Immature natural killer cell (primary cell): ENCODE measurements at regions not wholly inside any gene's neighbourhood (a gene's known extent, or its start where the extent isn't known, plus 50 kb on each side); places are given as distances from the start of the nearest gene placed in this dataset.

Experiments used
- DNase-seq, 3 donors: peaks; one replicate each; pipeline ENCODE4 v3.0.0; 2022; ENCODE audit warnings: mixed read lengths in 1 of 3
- H3K27ac Mint-ChIP-seq, 6 donors: one replicate each; pipeline ENCODE4 v1.8.0; 2020; ENCODE audit warnings: mixed read lengths in 6 of 6, mild to moderate bottlenecking in 5 of 6, inconsistent platforms in 4 of 6, moderate library complexity in 3 of 6
- H3K27me3 Mint-ChIP-seq, 3 donors: one replicate each; pipeline ENCODE4 v1.8.0; 2020 to 2021; ENCODE audit warnings: low read depth in 3 of 3, mild to moderate bottlenecking in 3 of 3, mixed read lengths in 3 of 3, moderate library complexity in 3 of 3, inconsistent platforms in 1 of 3
- H3K36me3 Mint-ChIP-seq, 3 donors: one replicate each; pipeline ENCODE4 v1.8.0; 2020; ENCODE audit warnings: mixed read lengths in 3 of 3, inconsistent platforms in 2 of 3, mild to moderate bottlenecking in 2 of 3
- H3K4me1 Mint-ChIP-seq, 2 donors: one replicate each; pipeline ENCODE4 v1.8.0; 2020; ENCODE audit warnings: inconsistent platforms in 2 of 2, mild to moderate bottlenecking in 2 of 2, mixed read lengths in 2 of 2, moderate library complexity in 1 of 2
- H3K4me3 Mint-ChIP-seq, 5 donors: one replicate each; pipeline ENCODE4 v1.8.0; 2020; ENCODE audit warnings: mild to moderate bottlenecking in 5 of 5, mixed read lengths in 5 of 5, inconsistent platforms in 3 of 5, moderate library complexity in 3 of 5
- H3K9me3 Mint-ChIP-seq, 6 donors: one replicate each; pipeline ENCODE4 v1.8.0; 2020; ENCODE audit warnings: mild to moderate bottlenecking in 6 of 6, mixed read lengths in 6 of 6, inconsistent platforms in 4 of 6, moderate library complexity in 3 of 6

- no peaks in the 10 kb centered on the region for H3K9me3 Mint-ChIP-seq
- H3K27me3 Mint-ChIP-seq = peaks cover 6 to 12% (median 9%) of the 10 kb centered on the region in 3 donors
- no peak for DNase-seq
- peak overlapping the region; percentile 82 to 96 (median 94) for H3K27ac Mint-ChIP-seq
- H3K36me3 Mint-ChIP-seq = peaks cover 0 to 3% (median 0%) of the 10 kb centered on the region in 3 donors
- H3K4me3 Mint-ChIP-seq = peak overlapping the region; percentile 66 to 81 (median 79)
- peaks cover 66 to 84% of the 10 kb centered on the region in 2 donors for H3K4me1 Mint-ChIP-seq
These were observed 128.4 kb downstream of the SNX18 start for GRCh38 chr5:54645882-54646355.

- peaks cover 63 to 76% of the 10 kb centered on the region in 2 donors for H3K4me1 Mint-ChIP-seq
These were observed 126.7 kb downstream of the SNX18 start for GRCh38 chr5:54644226-54644625.

GRCh38 chr5:54643685-54644106 lies 126.1 kb downstream of the SNX18 start:
- Mint-ChIP-seq H3K9me3 (no peaks in the 10 kb centered on the region), H3K4me1 (peaks cover 66 to 81% of the 10 kb centered on the region in 2 donors), H3K27ac (peak overlapping the region in 3 of 6 donors; percentile 41 to 96 (median 70)), H3K36me3 (peaks cover 0 to 3% (median 0%) of the 10 kb centered on the region in 3 donors), H3K27me3 (peaks cover 6 to 12% (median 9%) of the 10 kb centered on the region in 3 donors), H3K4me3 (peak overlapping the region in 1 of 5 donors; percentile 81)
- no peak for DNase-seq

More at GRCh38 chr5:54644226-54644625, 126.7 kb downstream of the SNX18 start:
- H3K4me3 Mint-ChIP-seq = peak overlapping the region in 2 of 5 donors; percentile 42 to 81
- peaks cover 0 to 3% (median 0%) of the 10 kb centered on the region in 3 donors for H3K36me3 Mint-ChIP-seq
- H3K27ac Mint-ChIP-seq = peak overlapping the region in 5 of 6 donors; percentile 41 to 96 (median 76)
- peaks cover 6 to 12% (median 9%) of the 10 kb centered on the region in 3 donors for H3K27me3 Mint-ChIP-seq
- H3K9me3 Mint-ChIP-seq = no peaks in the 10 kb centered on the region
- no peak for DNase-seq

GRCh38 chr5:54639621-54640020 lies 122.1 kb downstream of the SNX18 start:
- peaks cover 52 to 69% of the 10 kb centered on the region in 2 donors for H3K4me1 Mint-ChIP-seq
- H3K27ac Mint-ChIP-seq = no peak overlapping the region

GRCh38 chr5:54638106-54638505 lies 120.5 kb downstream of the SNX18 start:
- DNase-seq = peak; percentile 39 to 55 (median 41)
- H3K27ac Mint-ChIP-seq = peak overlapping the region; percentile 62 to 78 (median 71)
- peaks cover 0 to 8% (median 0%) of the 10 kb centered on the region in 3 donors for H3K36me3 Mint-ChIP-seq
- H3K9me3 Mint-ChIP-seq = peaks cover 0 to 3% (median 0%) of the 10 kb centered on the region in 6 donors
- H3K27me3 Mint-ChIP-seq = peaks cover 0 to 9% (median 4%) of the 10 kb centered on the region in 3 donors
- H3K4me3 Mint-ChIP-seq = peak overlapping the region; percentile 55 to 72 (median 66)
- peaks cover 39 to 53% of the 10 kb centered on the region in 2 donors for H3K4me1 Mint-ChIP-seq

More at GRCh38 chr5:54639621-54640020, 122.1 kb downstream of the SNX18 start:
- Mint-ChIP-seq H3K36me3 (peaks cover 0 to 5% (median 0%) of the 10 kb centered on the region in 3 donors), H3K9me3 (peaks cover 0 to 3% (median 0%) of the 10 kb centered on the region in 6 donors), H3K27me3 (peaks cover 0 to 9% (median 4%) of the 10 kb centered on the region in 3 donors), H3K4me3 (no peak overlapping the region)
- no peak for DNase-seq

- peak; percentile 17 to 28 (median 26) for DNase-seq
These were observed 120.1 kb downstream of the SNX18 start for GRCh38 chr5:54637654-54638053.

DNA sequence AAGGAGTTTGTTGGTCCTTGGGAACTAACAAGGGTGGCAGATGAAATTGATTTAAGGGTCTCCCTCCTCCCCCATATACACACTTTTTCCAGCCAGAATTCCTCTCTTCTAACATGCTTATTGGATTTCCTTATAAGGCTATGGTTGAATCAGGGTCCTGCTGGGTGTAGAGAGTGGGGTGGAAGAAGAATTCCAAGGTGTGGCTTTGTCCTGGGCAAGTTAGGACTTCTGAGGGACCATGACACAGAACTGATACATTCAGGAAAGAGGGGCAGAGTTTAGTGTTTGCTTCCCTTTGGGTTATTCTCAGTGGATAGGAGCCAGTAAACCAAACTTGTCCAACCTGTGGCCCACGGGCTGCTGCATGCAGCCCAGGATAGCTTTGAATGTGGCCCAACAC lies 116.5 kb downstream of the SNX18 start:
- Mint-ChIP-seq H3K27ac (peak overlapping the region in 1 of 6 donors; percentile 21), H3K4me3 (no peak overlapping the region), H3K4me1 (peaks cover 29 to 32% of the 10 kb centered on the region in 2 donors), H3K27me3 (peaks cover 0 to 9% (median 4%) of the 10 kb centered on the region in 3 donors), H3K9me3 (peaks cover 0 to 3% (median 0%) of the 10 kb centered on the region in 6 donors), H3K36me3 (peaks cover 6 to 11% (median 7%) of the 10 kb centered on the region in 3 donors)
- DNase-seq = no peak

More at GRCh38 chr5:54637654-54638053, 120.1 kb downstream of the SNX18 start:
- Mint-ChIP-seq H3K36me3 (peaks cover 0 to 8% (median 0%) of the 10 kb centered on the region in 3 donors), H3K27me3 (peaks cover 0 to 9% (median 4%) of the 10 kb centered on the region in 3 donors), H3K4me3 (peak overlapping the region; percentile 55 to 72 (median 66)), H3K27ac (peak overlapping the region; percentile 62 to 78 (median 71)), H3K4me1 (peaks cover 36 to 49% of the 10 kb centered on the region in 2 donors), H3K9me3 (peaks cover 0 to 3% (median 0%) of the 10 kb centered on the region in 6 donors)

DNA sequence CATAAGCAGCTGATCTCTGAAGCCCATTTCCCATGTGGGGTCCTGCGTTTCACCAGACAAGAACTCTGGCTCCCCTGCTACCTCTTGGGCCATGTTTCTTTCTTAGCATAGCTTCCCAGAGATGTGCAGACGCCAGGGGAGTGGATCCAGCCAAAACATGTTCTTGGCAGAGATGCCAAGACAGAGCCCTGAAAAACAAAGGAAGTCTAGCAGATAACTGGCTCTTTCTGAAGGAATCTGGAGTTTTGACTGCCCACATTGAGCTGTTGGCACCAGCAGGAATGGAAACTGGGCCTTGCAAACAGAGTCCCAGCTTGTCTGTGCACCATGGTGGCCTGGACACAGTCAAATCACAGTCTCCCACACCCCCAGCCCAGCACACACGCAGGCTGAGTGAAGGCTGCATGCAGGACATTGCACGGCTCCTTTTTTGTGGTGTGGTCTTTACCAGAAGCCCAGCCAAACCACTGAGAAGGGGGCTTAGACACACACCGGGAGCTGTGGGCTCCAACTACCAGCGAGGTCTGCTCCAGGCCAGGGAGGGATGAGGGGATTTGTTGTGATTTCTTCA lies 114.7 kb downstream of the SNX18 start:
- Mint-ChIP-seq H3K27ac (no peak overlapping the region), H3K4me1 (peaks cover 12 to 14% of the 10 kb centered on the region in 2 donors), H3K9me3 (peaks cover 0 to 6% (median 0%) of the 10 kb centered on the region in 6 donors), H3K27me3 (peaks cover 0 to 2% (median 1%) of the 10 kb centered on the region in 3 donors), H3K36me3 (peaks cover 8 to 19% (median 12%) of the 10 kb centered on the region in 3 donors), H3K4me3 (no peak overlapping the region)
- no peak for DNase-seq

DNA sequence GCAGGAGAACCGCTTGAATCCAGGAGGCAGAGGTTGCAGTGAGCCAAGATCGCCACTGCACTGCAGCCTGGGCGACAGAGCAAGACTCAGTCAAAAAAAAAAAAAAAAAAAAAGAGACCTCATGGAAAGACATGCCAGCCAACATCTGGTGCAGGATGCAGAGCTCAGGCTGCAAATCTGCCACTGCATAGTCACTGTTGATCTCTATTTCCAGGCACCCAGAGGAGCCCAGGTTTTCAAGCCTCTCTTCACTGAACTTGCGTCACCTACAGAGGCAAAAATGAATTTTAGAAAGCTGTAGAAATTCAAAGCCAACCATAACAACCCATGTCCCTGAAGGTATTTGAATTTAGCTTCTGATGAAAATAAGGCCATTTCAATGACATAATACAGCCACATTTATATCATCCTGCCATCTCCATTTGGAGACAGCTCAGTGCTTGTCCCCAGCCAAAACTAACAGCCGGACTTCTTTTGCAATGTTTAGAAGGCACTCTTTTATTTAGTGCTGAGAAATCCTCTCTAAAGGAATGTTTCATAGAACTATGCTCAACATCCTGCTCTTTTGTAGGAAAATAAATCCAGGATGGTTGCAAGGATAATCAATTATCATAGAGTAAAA lies 113.3 kb downstream of the SNX18 start:
- H3K4me3 Mint-ChIP-seq = no peak overlapping the region
- no peak overlapping the region for H3K27ac Mint-ChIP-seq
- H3K9me3 Mint-ChIP-seq = peaks cover 0 to 6% (median 0%) of the 10 kb centered on the region in 6 donors
- H3K4me1 Mint-ChIP-seq = peaks cover 0 to 4% of the 10 kb centered on the region in 2 donors
- peaks cover 8 to 14% (median 12%) of the 10 kb centered on the region in 3 donors for H3K36me3 Mint-ChIP-seq
- peaks cover 0 to 1% (median 0%) of the 10 kb centered on the region in 3 donors for H3K27me3 Mint-ChIP-seq
- DNase-seq = no peak

- Mint-ChIP-seq H3K4me1 (peaks cover 0 to 3% of the 10 kb centered on the region in 2 donors), H3K27me3 (no peaks in the 10 kb centered on the region), H3K4me3 (no peak overlapping the region), H3K36me3 (peaks cover 8 to 17% (median 12%) of the 10 kb centered on the region in 3 donors), H3K9me3 (peaks cover 0 to 3% (median 0%) of the 10 kb centered on the region in 6 donors), H3K27ac (no peak overlapping the region)
- no peak for DNase-seq
These were observed 111.6 kb downstream of the SNX18 start for GRCh38 chr5:54629115-54629514.

DNA sequence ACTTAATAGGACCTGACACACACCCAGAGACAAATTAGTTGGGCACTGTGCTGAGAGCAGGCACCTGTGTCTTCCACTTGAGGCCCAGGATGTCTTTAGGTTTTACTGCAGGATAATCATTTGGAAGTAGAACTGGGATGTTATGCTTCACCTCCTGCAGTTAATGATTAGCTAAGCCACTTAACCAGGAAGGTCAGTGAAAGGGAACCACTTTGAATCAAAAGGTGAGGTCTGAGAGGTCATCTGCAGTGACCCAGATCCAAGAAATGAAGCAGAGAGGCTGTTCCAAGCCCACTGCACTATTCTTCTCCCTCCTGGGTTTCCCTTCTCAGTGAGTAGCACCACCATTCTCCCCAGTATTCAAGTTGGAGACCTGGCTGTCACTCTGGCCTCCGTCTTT lies 110.5 kb downstream of the SNX18 start:
- Mint-ChIP-seq H3K36me3 (peaks cover 8 to 14% (median 12%) of the 10 kb centered on the region in 3 donors), H3K4me1 (peaks cover 3% of the 10 kb centered on the region in 2 donors), H3K27ac (no peak overlapping the region), H3K9me3 (peaks cover 0 to 3% (median 0%) of the 10 kb centered on the region in 6 donors), H3K4me3 (no peak overlapping the region), H3K27me3 (no peaks in the 10 kb centered on the region)
- no peak for DNase-seq

DNA sequence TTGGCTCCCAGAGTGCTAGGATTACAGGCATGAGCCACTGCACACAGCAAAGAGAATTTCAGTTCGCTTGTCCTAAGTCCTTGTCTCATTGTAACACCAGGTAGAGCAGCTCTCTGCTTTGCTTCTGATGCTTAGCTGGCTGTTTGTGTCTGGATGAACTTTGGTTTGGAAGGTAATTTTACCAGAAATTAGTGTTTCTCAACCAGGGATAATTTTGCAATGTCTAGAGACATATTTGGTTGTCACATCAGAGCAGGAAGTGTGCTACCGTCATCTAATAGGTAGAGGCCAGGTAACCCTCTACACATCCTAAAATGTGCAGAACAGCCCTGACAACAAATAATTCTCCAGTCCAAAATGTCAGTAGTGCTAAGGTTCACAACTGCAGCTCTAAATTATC lies 108.8 kb downstream of the SNX18 start:
- Mint-ChIP-seq H3K27me3 (no peaks in the 10 kb centered on the region), H3K9me3 (peaks cover 0 to 3% (median 0%) of the 10 kb centered on the region in 6 donors), H3K27ac (peak overlapping the region in 1 of 6 donors; percentile 34), H3K36me3 (peaks cover 8 to 14% (median 12%) of the 10 kb centered on the region in 3 donors), H3K4me1 (peaks cover 3 to 6% of the 10 kb centered on the region in 2 donors), H3K4me3 (no peak overlapping the region)
- DNase-seq = no peak

DNA sequence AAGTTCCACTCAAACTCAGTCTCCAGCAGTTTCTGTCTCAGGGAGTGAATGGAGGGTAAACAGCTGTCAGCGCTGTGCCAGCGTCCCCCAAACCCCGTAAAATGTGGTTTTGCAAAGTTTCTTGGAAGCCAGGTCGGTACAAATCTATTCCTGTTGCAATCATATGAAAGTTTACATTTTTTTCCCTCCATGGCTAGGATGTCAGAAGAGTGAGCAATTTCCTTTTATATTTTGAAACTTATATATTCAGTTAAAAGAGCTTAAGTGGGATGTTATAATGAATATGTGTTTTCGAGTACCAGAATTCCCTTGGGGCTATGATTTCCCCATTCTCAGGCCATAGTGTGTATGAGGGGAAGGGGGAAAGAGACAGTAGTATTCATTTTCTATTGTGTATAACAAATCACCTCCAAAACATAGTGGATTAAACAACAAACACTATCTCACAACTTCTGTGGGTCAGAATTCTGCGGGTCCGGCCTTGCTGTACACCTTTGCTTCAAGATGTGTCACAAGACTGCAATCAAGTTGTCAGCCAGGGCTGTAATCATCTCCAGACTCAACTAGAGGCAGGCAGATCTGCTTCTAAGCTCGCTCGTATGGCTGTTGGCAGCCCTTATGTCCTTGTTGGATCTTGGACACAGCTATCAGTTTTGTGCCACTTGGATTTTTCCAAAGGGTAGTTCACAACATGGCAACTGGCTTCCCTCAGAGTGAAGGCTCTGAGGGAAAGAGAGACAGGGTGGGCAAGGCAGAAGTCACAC lies 107.4 kb downstream of the SNX18 start:
- peaks cover 12 to 18% of the 10 kb centered on the region in 2 donors for H3K4me1 Mint-ChIP-seq
- H3K4me3 Mint-ChIP-seq = no peak overlapping the region
- no peaks in the 10 kb centered on the region for H3K27me3 Mint-ChIP-seq
- peak overlapping the region in 1 of 6 donors; percentile 12 for H3K27ac Mint-ChIP-seq
- DNase-seq = no peak
- H3K9me3 Mint-ChIP-seq = peaks cover 0 to 3% (median 0%) of the 10 kb centered on the region in 6 donors
- H3K36me3 Mint-ChIP-seq = peaks cover 8 to 14% (median 12%) of the 10 kb centered on the region in 3 donors
